ENCODE measurements at regions not wholly inside any gene's neighbourhood (a gene's known extent, or its start where the extent isn't known, plus 50 kb on each side); places are given as distances from the start of the nearest gene placed in this dataset.
"Not testable (repeated sequence)": the region's sequence is repeated elsewhere in the genome, so short reads cannot be mapped to it uniquely, and the experiment has no call there.

DNA sequence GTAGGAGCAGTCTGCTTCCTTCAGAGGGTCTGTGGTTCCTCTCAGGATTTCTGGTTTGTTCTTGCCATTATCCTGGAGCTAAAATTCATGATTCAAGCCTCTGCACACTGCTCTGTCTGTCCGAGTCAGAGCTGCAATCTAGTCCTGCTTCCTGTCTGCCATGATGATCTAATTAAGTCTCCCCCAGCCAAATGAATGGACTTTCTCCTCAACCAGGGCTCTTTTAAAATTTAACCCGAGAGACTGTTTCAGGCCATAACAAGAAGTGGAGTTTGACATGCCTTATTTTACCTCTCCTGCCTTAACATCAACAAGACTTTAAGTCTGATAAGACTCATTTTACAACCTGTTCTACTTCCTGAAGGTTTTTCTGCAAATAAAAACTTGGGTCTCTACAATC is 1009.6 kb upstream of the DDX18 start:
- H3K4me3 ChIP-seq (ENCODE audit: low read depth, low read length): no peak overlapping the region
- DNase-seq (ENCODE audit: low read depth): no peak
- TF ChIP-seq, protein P1, sequence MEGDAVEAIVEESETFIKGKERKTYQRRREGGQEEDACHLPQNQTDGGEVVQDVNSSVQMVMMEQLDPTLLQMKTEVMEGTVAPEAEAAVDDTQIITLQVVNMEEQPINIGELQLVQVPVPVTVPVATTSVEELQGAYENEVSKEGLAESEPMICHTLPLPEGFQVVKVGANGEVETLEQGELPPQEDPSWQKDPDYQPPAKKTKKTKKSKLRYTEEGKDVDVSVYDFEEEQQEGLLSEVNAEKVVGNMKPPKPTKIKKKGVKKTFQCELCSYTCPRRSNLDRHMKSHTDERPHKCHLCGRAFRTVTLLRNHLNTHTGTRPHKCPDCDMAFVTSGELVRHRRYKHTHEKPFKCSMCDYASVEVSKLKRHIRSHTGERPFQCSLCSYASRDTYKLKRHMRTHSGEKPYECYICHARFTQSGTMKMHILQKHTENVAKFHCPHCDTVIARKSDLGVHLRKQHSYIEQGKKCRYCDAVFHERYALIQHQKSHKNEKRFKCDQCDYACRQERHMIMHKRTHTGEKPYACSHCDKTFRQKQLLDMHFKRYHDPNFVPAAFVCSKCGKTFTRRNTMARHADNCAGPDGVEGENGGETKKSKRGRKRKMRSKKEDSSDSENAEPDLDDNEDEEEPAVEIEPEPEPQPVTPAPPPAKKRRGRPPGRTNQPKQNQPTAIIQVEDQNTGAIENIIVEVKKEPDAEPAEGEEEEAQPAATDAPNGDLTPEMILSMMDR (IDR thresholded peaks at IDR 0.05; ENCODE audit: insufficient read depth, low read depth, low read length): no peak

DNA sequence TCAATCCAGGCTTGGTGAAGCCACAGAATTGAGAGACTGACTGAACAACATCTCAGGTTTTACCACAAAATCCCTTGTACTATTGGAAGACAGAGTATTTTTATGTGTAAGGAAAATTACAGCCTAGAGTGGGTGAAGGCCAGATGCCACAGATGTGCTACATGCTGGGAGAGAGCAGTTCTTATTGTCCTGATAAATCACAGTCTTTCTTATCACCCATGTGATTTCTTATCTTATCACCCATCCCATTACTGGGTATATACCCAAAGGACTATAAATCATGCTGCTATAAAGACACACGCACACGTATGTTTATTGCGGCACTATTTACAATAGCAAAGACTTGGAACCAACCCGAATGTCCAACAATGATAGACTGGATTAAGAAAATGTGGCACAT is 1008.0 kb upstream of the DDX18 start:
- DNase-seq (ENCODE audit: low read depth): not testable (repeated sequence)

DNA sequence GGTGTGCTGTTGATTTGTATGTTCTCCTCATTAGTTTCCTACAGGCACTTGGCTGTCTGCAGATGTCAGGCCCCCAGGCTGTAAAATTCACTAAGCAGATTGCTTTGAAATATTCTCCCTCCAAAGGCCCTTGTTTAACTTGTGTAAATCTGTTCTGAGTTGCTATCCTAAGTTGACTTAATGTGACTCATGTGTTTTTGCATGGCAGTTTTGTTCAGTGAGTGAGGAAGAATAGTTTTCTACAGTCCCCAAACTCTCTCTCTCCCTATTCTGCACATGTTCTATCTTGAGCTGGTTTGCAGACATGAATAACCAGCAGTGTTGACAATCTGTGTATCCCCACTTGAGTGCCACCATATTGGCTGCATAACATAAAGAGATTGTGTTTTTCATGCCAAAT is 1005.4 kb upstream of the DDX18 start:
- H3K4me3 ChIP-seq (ENCODE audit: low read depth, low read length): no peak overlapping the region
- DNase-seq (ENCODE audit: low read depth): no peak
- TF ChIP-seq, protein P1 (IDR thresholded peaks at IDR 0.05; ENCODE audit: insufficient read depth, low read depth, low read length): no peak

More for the DNA sequence above, 1008.0 kb upstream of the DDX18 start:
- not testable (repeated sequence) for H3K4me3 ChIP-seq (ENCODE audit: low read depth, low read length)

DNA sequence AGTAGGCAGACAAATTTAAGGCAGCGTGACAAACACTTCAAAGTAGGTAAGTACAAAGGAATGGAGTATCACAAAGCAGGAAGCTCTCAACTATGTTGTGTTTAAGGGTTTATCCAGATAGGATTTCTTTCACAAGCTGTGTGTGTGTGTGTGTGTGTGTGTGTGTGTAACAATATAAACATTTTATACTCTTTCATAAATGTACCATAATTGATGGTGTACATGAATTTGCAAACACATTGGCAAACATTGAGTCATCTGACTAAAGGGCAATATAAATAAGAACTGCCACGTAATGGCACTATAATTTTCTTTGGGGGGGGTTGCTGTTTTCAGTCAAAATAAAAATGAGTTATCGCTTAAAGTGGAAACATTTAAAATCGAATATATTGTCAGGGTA is 1004.4 kb upstream of the DDX18 start:
- TF ChIP-seq, protein P1 (IDR thresholded peaks at IDR 0.05; ENCODE audit: insufficient read depth, low read depth, low read length): no peak
- H3K4me3 ChIP-seq (ENCODE audit: low read depth, low read length): no peak overlapping the region
- no peak for DNase-seq (ENCODE audit: low read depth)

DNA sequence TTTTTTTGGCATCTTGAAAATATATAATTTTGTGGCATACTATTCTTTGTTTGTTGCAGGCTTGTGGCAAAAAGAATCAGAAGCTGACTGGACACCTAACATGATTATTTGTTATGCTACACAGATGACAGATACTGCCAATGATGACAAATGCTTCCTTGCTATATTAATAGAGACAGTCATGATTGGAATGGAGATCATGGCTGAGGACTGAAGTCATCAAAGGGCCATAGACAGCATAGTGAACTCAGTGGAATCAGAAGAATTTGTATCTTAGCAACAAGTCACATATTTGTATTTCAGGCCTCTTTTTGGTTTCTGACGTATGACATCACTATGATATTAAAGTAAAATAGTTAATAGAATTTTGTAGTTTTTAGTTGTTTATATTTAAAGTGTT is 1003.8 kb upstream of the DDX18 start:
- no peak for DNase-seq (ENCODE audit: low read depth)
- TF ChIP-seq, protein P1 (IDR thresholded peaks at IDR 0.05; ENCODE audit: insufficient read depth, low read depth, low read length): no peak
- H3K4me3 ChIP-seq (ENCODE audit: low read depth, low read length): no peak overlapping the region

DNA sequence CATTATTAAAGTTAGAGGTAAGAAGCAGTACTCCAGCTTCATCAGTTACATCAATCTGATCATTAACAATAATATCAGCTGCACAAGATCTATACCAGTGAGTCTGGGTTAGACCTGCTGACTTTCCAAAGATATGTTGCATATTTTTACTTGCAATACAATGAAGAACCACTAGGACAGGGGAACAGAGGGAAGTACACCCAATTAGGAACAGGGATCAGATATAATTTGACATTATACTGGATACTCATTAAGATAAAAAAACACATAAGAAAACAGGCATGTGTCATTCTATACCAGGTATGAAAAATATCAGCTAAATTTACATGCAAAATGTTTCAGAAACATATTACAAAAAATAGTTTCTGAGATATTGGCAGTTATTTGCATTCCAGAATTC is 995.1 kb upstream of the DDX18 start:
- TF ChIP-seq, protein P1 (IDR thresholded peaks at IDR 0.05; ENCODE audit: insufficient read depth, low read depth, low read length): no peak
- no peak for DNase-seq (ENCODE audit: low read depth)
- no peak overlapping the region for H3K4me3 ChIP-seq (ENCODE audit: low read depth, low read length)

DNA sequence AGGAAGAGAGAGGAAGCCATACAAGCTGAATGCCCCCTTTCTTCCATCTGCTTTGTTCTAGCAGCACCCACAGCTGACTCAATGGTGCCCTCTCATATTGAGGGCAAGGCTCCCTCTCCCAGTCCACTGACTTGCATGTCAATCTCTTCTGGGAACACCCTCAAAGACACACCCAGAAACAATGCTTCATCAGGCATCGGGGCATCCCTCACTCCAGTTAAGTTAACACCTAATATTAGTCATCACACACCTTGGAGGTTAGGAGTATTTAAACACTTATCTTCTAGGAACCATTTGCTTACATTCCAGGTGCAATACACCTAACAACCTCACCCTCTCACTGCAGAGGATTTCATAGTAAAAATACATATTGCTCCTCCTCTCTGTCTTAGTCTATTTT is 993.5 kb upstream of the DDX18 start:
- no peak for DNase-seq (ENCODE audit: low read depth)
- H3K4me3 ChIP-seq (ENCODE audit: low read depth, low read length): no peak overlapping the region
- TF ChIP-seq, protein P1 (IDR thresholded peaks at IDR 0.05; ENCODE audit: insufficient read depth, low read depth, low read length): no peak

DNA sequence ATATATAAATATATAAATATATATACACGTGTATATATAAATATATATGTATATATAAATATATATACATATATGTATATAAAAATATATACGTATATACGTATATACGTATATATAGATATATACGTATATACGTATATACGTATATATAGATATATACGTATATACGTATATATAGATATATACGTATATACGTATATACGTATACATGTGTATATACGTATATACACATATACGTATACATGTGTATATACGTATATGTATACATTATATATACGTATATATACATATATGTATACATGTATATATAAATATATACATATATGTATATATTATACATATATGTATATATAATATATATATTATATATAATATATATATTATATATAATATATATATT is 984.9 kb upstream of the DDX18 start:
- not testable (repeated sequence) for DNase-seq (ENCODE audit: low read depth); H3K4me3 ChIP-seq (ENCODE audit: low read depth, low read length)
